CD4-positive, alpha-beta T cell treated with Interleukin-4 for 4 hours (primary cell): ENCODE measurements at regions not wholly inside any gene's neighbourhood (a gene's known extent, or its start where the extent isn't known, plus 50 kb on each side); places are given as distances from the start of the nearest gene placed in this dataset.
"Not testable (repeated sequence)": the region's sequence is repeated elsewhere in the genome, so short reads cannot be mapped to it uniquely, and the experiment has no call there.

Source experiments
- DNase-seq: peaks from one replicate; pipeline ENCODE4 v3.0.0-alpha.2; 2020

DNA sequence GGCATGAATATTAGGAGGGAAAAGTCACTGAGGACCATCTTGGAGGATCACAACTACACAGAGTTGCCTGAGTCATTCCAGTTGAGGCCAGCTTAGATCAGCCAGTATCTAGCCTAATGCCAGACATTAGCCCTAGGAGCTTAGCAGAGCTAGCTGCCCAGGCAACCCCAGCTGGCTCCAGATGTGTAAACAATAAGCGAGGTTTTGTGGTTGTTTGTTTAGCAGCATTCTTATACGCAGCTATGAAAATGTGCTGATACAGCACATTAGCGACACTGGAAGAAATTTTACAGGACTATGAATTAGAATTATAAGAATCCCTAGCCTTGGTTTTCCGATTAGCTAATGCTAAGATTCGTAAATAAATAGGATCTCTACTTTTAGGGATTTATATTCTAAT lies 59.3 kb downstream of the BTBD3 start:
- DNase-seq, result no peak

- no peak for DNase-seq
These were observed 60.8 kb downstream of the BTBD3 start for GRCh38 chr20:11978496-11978895.

GRCh38 chr20:11979306-11979990 lies 61.8 kb downstream of the BTBD3 start:
- DNase-seq, result no peak

GRCh38 chr20:11980263-11980662 lies 62.6 kb downstream of the BTBD3 start:
- no peak for DNase-seq

DNA sequence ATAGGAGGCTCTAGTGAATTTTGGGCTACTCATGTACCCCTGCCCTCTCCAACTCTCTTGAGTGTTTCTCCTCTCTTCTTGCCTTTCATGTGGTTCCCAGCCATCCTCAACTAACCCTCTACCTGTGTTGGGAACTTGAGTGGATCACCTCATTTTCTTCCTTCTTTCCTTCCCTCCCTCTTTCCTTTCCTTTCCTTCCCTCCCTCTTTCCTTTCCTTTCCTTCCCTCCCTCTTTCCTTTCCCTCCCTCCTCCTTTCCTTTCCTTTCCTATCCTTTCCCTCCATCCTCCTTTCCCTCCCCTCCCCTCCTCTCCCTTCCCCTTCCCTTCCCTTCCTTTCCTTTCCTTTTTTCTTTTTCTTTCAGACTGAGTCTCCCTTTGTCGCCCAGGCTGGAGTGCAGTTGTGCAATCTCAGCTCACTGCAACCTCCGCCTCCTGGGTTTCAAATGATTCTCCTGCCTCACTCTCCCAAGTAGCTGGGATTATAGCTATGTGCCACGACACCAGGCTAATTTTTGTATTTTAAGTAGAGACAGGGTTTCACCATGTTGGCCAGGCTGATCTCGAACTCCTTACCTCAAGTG lies 63.8 kb downstream of the BTBD3 start:
- DNase-seq, result no peak

- no peak for DNase-seq
These were observed 64.7 kb downstream of the BTBD3 start for GRCh38 chr20:11982289-11982954.

GRCh38 chr20:11982955-11983470 lies 65.3 kb downstream of the BTBD3 start:
- DNase-seq, result no peak

GRCh38 chr20:11986954-11987353 lies 69.3 kb downstream of the BTBD3 start:
- no peak for DNase-seq

GRCh38 chr20:11987526-11987925 lies 69.8 kb downstream of the BTBD3 start:
- DNase-seq, result no peak

GRCh38 chr20:11989018-11989771 lies 71.5 kb downstream of the BTBD3 start:
- DNase-seq, result no peak

- no peak for DNase-seq
These were observed 74.7 kb downstream of the BTBD3 start for GRCh38 chr20:11992426-11992825.

GRCh38 chr20:11993886-11994461 lies 76.3 kb downstream of the BTBD3 start:
- no peak for DNase-seq

- no peak for DNase-seq
These were observed 78.3 kb downstream of the BTBD3 start for GRCh38 chr20:11995805-11996567.

DNA sequence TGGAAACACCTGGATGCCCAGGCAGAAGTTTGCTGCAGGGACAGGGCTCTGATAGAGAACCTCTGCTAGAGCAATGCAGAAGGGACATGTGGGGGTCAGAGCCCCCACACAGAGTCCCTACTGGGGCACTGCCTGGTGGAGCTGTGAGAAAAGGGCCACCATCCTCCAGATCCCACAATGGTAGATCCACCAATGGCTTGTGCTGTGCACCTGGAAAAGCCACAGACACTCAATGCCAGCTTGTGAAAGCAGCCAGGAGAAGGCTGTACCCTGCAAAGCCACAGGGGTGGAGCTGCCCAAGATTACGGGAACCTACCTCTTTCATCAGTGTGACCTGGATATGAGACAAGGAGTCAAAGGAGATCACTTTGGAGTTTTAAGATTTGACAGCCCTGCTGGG lies 87.1 kb downstream of the BTBD3 start:
- DNase-seq, result not testable (repeated sequence)

GRCh38 chr20:12012241-12013222 lies 94.8 kb downstream of the BTBD3 start:
- peak; percentile 6 for DNase-seq

GRCh38 chr20:12014276-12014675 lies 96.6 kb downstream of the BTBD3 start:
- no peak for DNase-seq

DNA sequence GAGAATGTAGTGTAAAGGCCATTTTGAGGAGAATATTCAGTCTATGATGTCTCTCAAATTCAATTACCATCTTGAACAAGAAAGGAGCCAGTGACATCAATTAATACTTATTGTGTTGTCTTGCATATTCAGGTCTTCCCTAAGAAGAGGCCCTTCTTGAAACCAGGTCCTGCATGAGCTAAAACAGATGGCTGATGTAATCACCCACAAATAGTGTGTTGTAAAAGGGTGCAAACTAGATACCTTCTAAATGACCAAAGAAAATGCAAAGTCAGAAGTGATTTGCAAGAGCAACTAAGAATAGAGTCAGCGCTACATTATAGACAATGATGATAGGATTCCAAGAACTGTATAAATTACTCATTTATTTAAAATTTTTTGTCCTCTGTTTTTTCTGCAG lies 97.0 kb downstream of the BTBD3 start:
- no peak for DNase-seq

DNA sequence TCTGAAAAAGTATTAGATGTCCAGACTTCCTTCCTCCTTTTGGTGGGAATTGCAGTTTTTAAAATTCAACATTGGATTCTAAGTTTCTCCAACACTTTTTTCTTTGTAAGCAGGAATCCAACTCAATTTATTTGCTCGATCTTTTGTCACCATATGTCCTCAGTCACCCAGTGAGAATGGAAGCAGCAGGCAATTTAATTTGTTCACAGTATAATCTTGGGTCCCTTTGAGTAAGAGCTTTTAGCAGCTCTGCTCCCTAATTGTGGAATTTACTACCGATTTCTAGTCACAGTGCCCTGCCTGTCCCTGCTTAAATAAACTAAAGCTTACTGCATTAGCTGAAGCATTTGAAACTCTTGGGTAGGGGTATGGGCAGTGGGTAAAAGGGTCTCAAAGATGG lies 98.6 kb downstream of the BTBD3 start:
- DNase-seq, result no peak

- DNase-seq, result no peak
These were observed 102.0 kb downstream of the BTBD3 start for GRCh38 chr20:12019715-12020114.

GRCh38 chr20:12020846-12021245 lies 103.2 kb downstream of the BTBD3 start:
- no peak for DNase-seq

- no peak for DNase-seq
These were observed 104.4 kb downstream of the BTBD3 start for GRCh38 chr20:12022126-12022525.
